ENCODE measurements at regions not wholly inside any gene's neighbourhood (a gene's known extent, or its start where the extent isn't known, plus 50 kb on each side); places are given as distances from the start of the nearest gene placed in this dataset.

GRCh38 chr2:235211056-235211455, 259.2 kb downstream of the SH3BP4 start:
- TF ChIP-seq CTCF (conservative IDR thresholded peaks at IDR 0.05; ENCODE audit: low read depth, low read length): no peak
- H3K4me3 ChIP-seq (ENCODE audit: low read depth, low read length): no peak overlapping the region
- no peak for DNase-seq (ENCODE audit: low read depth)

- no peak overlapping the region for H3K4me3 ChIP-seq (ENCODE audit: low read depth, low read length)
- TF ChIP-seq CTCF (conservative IDR thresholded peaks at IDR 0.05; ENCODE audit: low read depth, low read length): no peak
- no peak for DNase-seq (ENCODE audit: low read depth)
Measured at GRCh38 chr2:235212501-235213158, 260.8 kb downstream of the SH3BP4 start.

GRCh38 chr2:235215248-235215647, 263.4 kb downstream of the SH3BP4 start:
- no peak for TF ChIP-seq CTCF (conservative IDR thresholded peaks at IDR 0.05; ENCODE audit: low read depth, low read length)

GRCh38 chr2:235216901-235217300, 265.1 kb downstream of the SH3BP4 start:
- TF ChIP-seq CTCF (conservative IDR thresholded peaks at IDR 0.05; ENCODE audit: low read depth, low read length): no peak
- DNase-seq (ENCODE audit: low read depth): peak; percentile 42
- no peak overlapping the region for H3K4me3 ChIP-seq (ENCODE audit: low read depth, low read length)

More at GRCh38 chr2:235215248-235215647, 263.4 kb downstream of the SH3BP4 start:
- no peak for DNase-seq (ENCODE audit: low read depth)
- no peak overlapping the region for H3K4me3 ChIP-seq (ENCODE audit: low read depth, low read length)

GRCh38 chr2:235217846-235218245, 266.0 kb downstream of the SH3BP4 start:
- peak; percentile 70 for DNase-seq (ENCODE audit: low read depth)
- no peak overlapping the region for H3K4me3 ChIP-seq (ENCODE audit: low read depth, low read length)
- no peak for TF ChIP-seq CTCF (conservative IDR thresholded peaks at IDR 0.05; ENCODE audit: low read depth, low read length)

- H3K4me3 ChIP-seq (ENCODE audit: low read depth, low read length): no peak overlapping the region
- TF ChIP-seq CTCF (conservative IDR thresholded peaks at IDR 0.05; ENCODE audit: low read depth, low read length): no peak
- DNase-seq (ENCODE audit: low read depth): no peak
Measured at GRCh38 chr2:235218486-235218907, 266.7 kb downstream of the SH3BP4 start.

- TF ChIP-seq CTCF (conservative IDR thresholded peaks at IDR 0.05; ENCODE audit: low read depth, low read length): no peak
- no peak for DNase-seq (ENCODE audit: low read depth)
- H3K4me3 ChIP-seq (ENCODE audit: low read depth, low read length): no peak overlapping the region
Measured at GRCh38 chr2:235219048-235219447, 267.2 kb downstream of the SH3BP4 start.

All from choroid plexus epithelial cell (primary cell).